Activated CD4-positive, alpha-beta memory T cell treated with anti-CD3 and anti-CD28 coated beads, Interleukin-2, amount 10 ng/mL, durations not matched to agents 7 days and 5 days (primary cell): ENCODE measurements at regions not wholly inside any gene's neighbourhood (a gene's known extent, or its start where the extent isn't known, plus 50 kb on each side); places are given as distances from the start of the nearest gene placed in this dataset.

Experiments
- CTCF ChIA-PET: fragments of 350-600 bp; sonication (Branson Sonifier 250); formaldehyde crosslinking; loops from one replicate; lab custom pipeline; 2021; ENCODE audit warnings: antibody characterized with exemption, inconsistent platforms; lab: Charles Lee
- POLR2A ChIA-PET: fragments of 350-600 bp; sonication (Branson Sonifier 250); formaldehyde crosslinking; loops from one replicate; lab custom pipeline; 2021; ENCODE audit warnings: antibody characterized with exemption; lab: Charles Lee
- DNase-seq: peaks from one replicate; pipeline ENCODE4 v3.0.0-alpha.2; 2020
- H3K27ac Mint-ChIP-seq: one replicate; pipeline ENCODE4 v1.8.0; 2021; ENCODE audit warnings: mild to moderate bottlenecking, mixed read lengths
- H3K27me3 Mint-ChIP-seq: one replicate; pipeline ENCODE4 v1.8.0; 2021; ENCODE audit warnings: mixed read lengths
- H3K36me3 Mint-ChIP-seq: one replicate; pipeline ENCODE4 v1.8.0; 2021; ENCODE audit warnings: low read depth, mixed read lengths
- H3K4me1 Mint-ChIP-seq: one replicate; pipeline ENCODE4 v1.8.0; 2021; ENCODE audit warnings: mixed read lengths
- H3K4me3 Mint-ChIP-seq: one replicate; pipeline ENCODE4 v1.8.0; 2021; ENCODE audit warnings: mild to moderate bottlenecking, mixed read lengths
- H3K9me3 Mint-ChIP-seq: one replicate; pipeline ENCODE4 v1.8.0; 2021; ENCODE audit warnings: mixed read lengths

DNA sequence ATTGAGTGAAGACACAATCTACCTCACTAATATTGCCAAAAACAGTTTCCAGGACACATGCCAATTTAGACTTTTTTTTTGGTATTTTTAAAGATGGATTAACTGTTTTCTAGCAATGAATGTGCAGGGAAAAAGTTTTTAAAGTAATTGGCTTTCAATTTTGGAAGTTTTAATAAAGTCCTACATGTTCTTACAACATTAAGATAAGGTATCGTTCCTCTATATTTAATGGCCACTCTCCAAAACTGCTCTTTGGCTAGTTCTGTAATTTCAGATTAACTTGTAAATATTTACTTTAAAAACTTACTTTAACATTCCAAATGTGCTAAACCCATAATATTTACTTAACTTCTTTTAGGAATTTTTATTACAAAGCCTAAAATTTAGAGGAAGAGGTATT is 1332.2 kb upstream of the PRMT6 start:
- Mint-ChIP-seq H3K27ac (no peak overlapping the region), H3K27me3 (no peaks in the 10 kb centered on the region), H3K4me3 (no peak overlapping the region), H3K36me3 (no peaks in the 10 kb centered on the region), H3K9me3 (peaks cover 2% of the 10 kb centered on the region), H3K4me1 (no peaks in the 10 kb centered on the region)
- POLR2A ChIA-PET, result no interaction called here
- DNase-seq, result no peak
- CTCF ChIA-PET, result no interaction called here

GRCh38 chr1:105730701-105731100 is 1325.8 kb upstream of the PRMT6 start:
- Mint-ChIP-seq H3K9me3 (peaks cover 10% of the 10 kb centered on the region), H3K27me3 (no peaks in the 10 kb centered on the region), H3K4me1 (no peaks in the 10 kb centered on the region), H3K4me3 (no peak overlapping the region), H3K27ac (no peak overlapping the region), H3K36me3 (no peaks in the 10 kb centered on the region)
- DNase-seq, result no peak
- ChIA-PET CTCF (no interaction called here), POLR2A (no interaction called here)

DNA sequence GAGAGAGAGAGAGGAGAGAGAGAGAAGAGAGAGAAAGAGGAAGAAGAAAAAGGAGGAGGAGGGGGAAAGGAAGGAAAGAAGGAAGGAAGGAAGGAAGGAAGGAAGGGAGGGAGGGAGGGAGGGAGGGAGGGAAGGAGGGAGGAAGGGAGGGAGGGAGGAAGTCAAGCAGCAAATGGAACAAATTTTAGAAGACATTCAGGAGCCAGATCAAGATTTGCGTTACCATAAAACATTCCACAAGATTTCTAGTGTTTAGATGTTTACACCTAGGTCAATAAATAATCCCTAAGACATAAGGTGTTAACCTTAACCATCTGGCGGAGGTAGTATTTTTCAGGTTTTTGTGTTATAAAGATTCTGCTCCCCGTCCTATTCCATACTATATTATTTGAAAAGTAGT is 1320.1 kb upstream of the PRMT6 start:
- ChIA-PET POLR2A (no interaction called here), CTCF (no interaction called here)
- DNase-seq, result no peak
- Mint-ChIP-seq H3K36me3 (no peaks in the 10 kb centered on the region), H3K4me3 (no peak overlapping the region), H3K27me3 (no peaks in the 10 kb centered on the region), H3K27ac (no peak overlapping the region), H3K9me3 (peaks cover 8% of the 10 kb centered on the region), H3K4me1 (no peaks in the 10 kb centered on the region)

DNA sequence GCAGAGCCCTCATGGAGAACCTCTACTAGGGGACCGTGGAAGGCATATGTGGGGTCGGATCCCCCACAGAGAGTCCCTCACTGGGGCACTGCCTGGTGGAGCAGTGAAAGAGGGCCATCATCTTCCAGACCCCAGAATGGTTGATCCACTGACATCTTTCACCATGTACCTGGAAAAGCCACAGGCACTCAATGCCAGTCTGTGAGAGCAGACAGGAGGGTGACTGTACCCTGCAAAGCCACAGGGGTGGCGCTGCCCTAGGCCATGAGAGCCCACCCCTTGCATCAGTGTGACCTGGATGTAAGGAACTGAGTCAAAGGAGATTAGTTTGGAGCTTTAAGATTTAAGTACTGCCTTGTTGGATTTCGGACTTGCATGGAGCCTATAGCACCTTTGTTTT is 1276.7 kb upstream of the PRMT6 start:
- H3K9me3 Mint-ChIP-seq, result peaks cover 8% of the 10 kb centered on the region
- no peak overlapping the region for H3K27ac Mint-ChIP-seq
- CTCF ChIA-PET, result no interaction called here

DNA sequence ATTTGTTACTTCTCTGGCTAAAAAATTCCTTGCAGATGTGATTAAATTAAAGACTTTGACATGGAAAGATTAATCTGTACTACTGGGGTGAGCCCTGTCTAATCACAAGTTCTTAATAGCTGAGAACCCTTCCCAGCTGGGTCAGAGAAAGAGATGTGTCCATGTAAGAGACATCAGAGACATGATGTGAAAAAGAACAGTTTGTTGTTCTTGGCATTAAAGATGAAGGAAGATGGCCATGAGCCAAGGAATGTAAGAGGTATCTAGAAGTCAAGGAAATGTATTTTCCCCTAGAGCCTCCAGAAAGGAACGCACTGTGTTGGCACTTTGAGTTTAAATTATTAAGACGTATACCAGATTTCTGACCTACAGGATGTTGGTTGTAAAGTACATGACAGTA is 1271.5 kb upstream of the PRMT6 start:
- ChIA-PET CTCF (no interaction called here), POLR2A (no interaction called here)
- no peak for DNase-seq
- H3K36me3 Mint-ChIP-seq, result no peaks in the 10 kb centered on the region
- H3K27ac Mint-ChIP-seq, result no peak overlapping the region
- peaks cover 5% of the 10 kb centered on the region for H3K9me3 Mint-ChIP-seq
- H3K27me3 Mint-ChIP-seq, result no peaks in the 10 kb centered on the region
- no peaks in the 10 kb centered on the region for H3K4me1 Mint-ChIP-seq
- no peak overlapping the region for H3K4me3 Mint-ChIP-seq

More for the DNA sequence above, 1276.7 kb upstream of the PRMT6 start:
- POLR2A ChIA-PET, result no interaction called here
- Mint-ChIP-seq H3K4me3 (no peak overlapping the region), H3K4me1 (no peaks in the 10 kb centered on the region), H3K36me3 (no peaks in the 10 kb centered on the region), H3K27me3 (no peaks in the 10 kb centered on the region)
- no peak for DNase-seq

- ChIA-PET POLR2A (no interaction called here), CTCF (no interaction called here)
- H3K4me1 Mint-ChIP-seq, result no peaks in the 10 kb centered on the region
- no peaks in the 10 kb centered on the region for H3K36me3 Mint-ChIP-seq
- H3K27me3 Mint-ChIP-seq, result no peaks in the 10 kb centered on the region
- no peak overlapping the region for H3K27ac Mint-ChIP-seq
- H3K4me3 Mint-ChIP-seq, result no peak overlapping the region
- peaks cover 6% of the 10 kb centered on the region for H3K9me3 Mint-ChIP-seq
- no peak for DNase-seq
These were observed 1262.8 kb upstream of the PRMT6 start for GRCh38 chr1:105793536-105794146.

DNA sequence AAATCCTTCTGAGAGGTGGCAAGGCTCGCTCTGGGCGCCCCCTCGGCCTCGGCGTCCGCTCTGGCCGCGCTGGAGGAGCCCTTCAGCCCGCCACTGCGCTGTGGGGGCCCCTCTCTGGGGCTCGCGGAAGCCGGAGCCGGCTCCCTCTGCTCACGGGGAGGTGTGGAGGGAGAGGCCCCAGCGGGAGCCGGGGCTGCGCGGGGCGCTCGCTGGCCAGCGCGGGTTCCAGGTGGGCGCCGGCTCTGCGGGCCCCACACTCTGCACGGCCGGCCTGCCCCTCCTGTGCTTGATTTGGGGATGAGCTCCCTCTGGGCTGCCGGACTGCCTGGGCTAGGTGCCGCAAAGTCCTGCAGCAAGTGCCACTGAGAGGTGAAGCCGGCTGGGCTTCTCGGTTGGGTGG is 1260.7 kb upstream of the PRMT6 start:
- ChIA-PET CTCF (no interaction called here), POLR2A (no interaction called here)
- Mint-ChIP-seq H3K36me3 (no peaks in the 10 kb centered on the region), H3K9me3 (peaks cover 12% of the 10 kb centered on the region), H3K27me3 (no peaks in the 10 kb centered on the region), H3K4me1 (no peaks in the 10 kb centered on the region), H3K27ac (no peak overlapping the region), H3K4me3 (no peak overlapping the region)
- DNase-seq, result no peak

- no peak overlapping the region for H3K27ac Mint-ChIP-seq
- peaks cover 15% of the 10 kb centered on the region for H3K9me3 Mint-ChIP-seq
- H3K4me1 Mint-ChIP-seq, result no peaks in the 10 kb centered on the region
- no peak overlapping the region for H3K4me3 Mint-ChIP-seq
- ChIA-PET POLR2A (no interaction called here), CTCF (no interaction called here)
- DNase-seq, result no peak
- no peaks in the 10 kb centered on the region for H3K27me3 Mint-ChIP-seq
- H3K36me3 Mint-ChIP-seq, result no peaks in the 10 kb centered on the region
These were observed 1225.8 kb upstream of the PRMT6 start for GRCh38 chr1:105830571-105831146.

DNA sequence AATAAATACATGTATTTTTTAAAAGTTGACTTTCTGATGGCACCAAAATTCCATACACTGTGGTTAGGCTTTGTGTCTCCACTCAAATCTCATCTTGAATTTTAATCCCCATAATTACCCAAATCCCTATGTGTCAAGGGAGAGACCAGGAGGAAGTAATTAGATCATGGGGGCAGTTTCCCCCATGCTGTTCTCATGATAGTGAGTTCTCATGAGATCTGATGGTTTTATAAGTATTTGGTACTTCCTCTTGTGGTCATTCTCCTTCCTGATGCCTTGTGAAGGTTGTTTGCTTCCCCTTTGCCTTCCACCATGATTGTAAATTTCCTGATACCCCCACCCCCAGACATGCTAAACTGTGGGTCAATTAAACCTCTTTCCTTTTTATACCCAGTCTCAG is 1218.4 kb upstream of the PRMT6 start:
- no peak overlapping the region for H3K27ac Mint-ChIP-seq
- no peak for DNase-seq
- POLR2A ChIA-PET, result no interaction called here
- CTCF ChIA-PET, result no interaction called here
- peaks cover 12% of the 10 kb centered on the region for H3K9me3 Mint-ChIP-seq
- H3K4me1 Mint-ChIP-seq, result no peaks in the 10 kb centered on the region
- H3K27me3 Mint-ChIP-seq, result no peaks in the 10 kb centered on the region
- H3K36me3 Mint-ChIP-seq, result no peaks in the 10 kb centered on the region
- no peak overlapping the region for H3K4me3 Mint-ChIP-seq

DNA sequence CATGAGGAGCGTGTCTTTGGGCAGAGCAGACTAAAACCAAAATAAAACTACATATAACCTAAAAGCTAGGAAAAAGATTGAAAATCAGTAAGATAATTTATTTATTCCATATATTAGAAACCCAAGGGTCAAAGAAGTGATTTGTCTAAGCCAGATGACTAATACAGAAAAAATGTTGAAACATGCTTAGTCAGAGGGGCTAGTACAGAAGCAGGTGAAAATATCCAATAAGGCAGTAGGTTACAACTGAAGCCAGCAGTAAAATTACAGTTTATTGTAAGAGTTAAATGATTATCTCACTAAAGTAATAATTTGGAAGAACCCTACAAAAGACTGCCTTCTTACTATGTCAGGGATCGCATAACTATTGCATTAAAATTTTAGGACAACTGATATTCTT is 1190.9 kb upstream of the PRMT6 start:
- CTCF ChIA-PET, result no interaction called here
- peaks cover 4% of the 10 kb centered on the region for H3K9me3 Mint-ChIP-seq
- DNase-seq, result no peak

DNA sequence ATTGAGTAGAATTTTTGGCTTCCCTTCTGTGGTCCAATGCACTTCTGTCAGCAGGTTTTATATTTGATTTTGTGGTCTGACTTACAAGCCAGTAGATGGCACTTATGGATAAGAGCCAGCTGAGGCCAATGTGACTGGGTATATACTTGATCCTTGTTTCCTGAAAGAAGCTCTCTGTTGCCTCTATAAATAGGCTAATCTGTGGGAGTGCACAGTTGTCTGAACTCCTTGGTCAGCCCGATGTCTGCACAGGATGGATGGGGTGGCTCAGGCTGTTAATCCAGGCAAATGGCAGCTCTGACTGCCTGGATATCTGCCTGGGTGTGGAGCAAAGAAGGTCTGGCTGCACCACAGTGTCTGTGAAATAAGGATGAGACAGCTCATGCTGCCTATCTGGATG is 1183.7 kb upstream of the PRMT6 start:
- DNase-seq, result no peak
- Mint-ChIP-seq H3K27ac (no peak overlapping the region), H3K27me3 (no peaks in the 10 kb centered on the region), H3K36me3 (no peaks in the 10 kb centered on the region), H3K4me3 (no peak overlapping the region), H3K4me1 (no peaks in the 10 kb centered on the region), H3K9me3 (peaks cover 5% of the 10 kb centered on the region)
- ChIA-PET POLR2A (no interaction called here), CTCF (no interaction called here)

More for the DNA sequence above, 1190.9 kb upstream of the PRMT6 start:
- H3K36me3 Mint-ChIP-seq, result no peaks in the 10 kb centered on the region
- POLR2A ChIA-PET, result no interaction called here
- H3K27ac Mint-ChIP-seq, result no peak overlapping the region
- H3K27me3 Mint-ChIP-seq, result no peaks in the 10 kb centered on the region
- no peaks in the 10 kb centered on the region for H3K4me1 Mint-ChIP-seq
- no peak overlapping the region for H3K4me3 Mint-ChIP-seq

- H3K36me3 Mint-ChIP-seq, result no peaks in the 10 kb centered on the region
- DNase-seq, result no peak
These were observed 1181.9 kb upstream of the PRMT6 start for GRCh38 chr1:105874621-105875020.

GRCh38 chr1:105886309-105886708 is 1170.2 kb upstream of the PRMT6 start:
- Mint-ChIP-seq H3K27ac (no peak overlapping the region), H3K36me3 (no peaks in the 10 kb centered on the region)

More at GRCh38 chr1:105874621-105875020, 1181.9 kb upstream of the PRMT6 start:
- H3K4me3 Mint-ChIP-seq, result no peak overlapping the region
- CTCF ChIA-PET, result no interaction called here
- peaks cover 8% of the 10 kb centered on the region for H3K9me3 Mint-ChIP-seq
- H3K27me3 Mint-ChIP-seq, result no peaks in the 10 kb centered on the region
- POLR2A ChIA-PET, result no interaction called here
- H3K27ac Mint-ChIP-seq, result no peak overlapping the region
- no peaks in the 10 kb centered on the region for H3K4me1 Mint-ChIP-seq

DNA sequence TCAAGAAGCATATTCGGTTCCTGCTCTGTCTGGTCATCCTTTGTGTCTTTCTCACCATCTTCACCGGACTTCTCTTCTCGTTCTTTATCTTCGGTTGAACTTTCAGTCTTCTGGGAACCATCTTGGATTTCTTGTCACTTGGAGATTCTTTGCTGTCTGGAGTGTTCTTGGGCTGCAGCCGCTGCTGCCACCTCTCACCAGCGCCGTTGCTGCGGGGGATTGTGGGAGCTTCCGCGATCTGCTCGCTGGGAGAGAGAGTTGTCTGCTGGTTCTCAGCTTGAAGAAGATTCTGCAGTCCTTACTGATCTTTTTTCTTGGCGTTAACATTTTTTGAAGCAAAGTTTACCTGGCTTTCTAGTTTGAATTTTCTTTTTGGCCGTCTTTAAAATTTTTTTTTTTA is 1165.2 kb upstream of the PRMT6 start:
- Mint-ChIP-seq H3K27me3 (no peaks in the 10 kb centered on the region), H3K9me3 (peaks cover 14% of the 10 kb centered on the region), H3K36me3 (no peaks in the 10 kb centered on the region), H3K4me1 (no peaks in the 10 kb centered on the region), H3K4me3 (no peak overlapping the region), H3K27ac (no peak overlapping the region)
- no peak for DNase-seq
- CTCF ChIA-PET, result no interaction called here
- POLR2A ChIA-PET, result no interaction called here

More at GRCh38 chr1:105886309-105886708, 1170.2 kb upstream of the PRMT6 start:
- H3K9me3 Mint-ChIP-seq, result peaks cover 20% of the 10 kb centered on the region
- ChIA-PET POLR2A (no interaction called here), CTCF (no interaction called here)
- no peak for DNase-seq
- H3K4me3 Mint-ChIP-seq, result no peak overlapping the region
- H3K27me3 Mint-ChIP-seq, result no peaks in the 10 kb centered on the region
- no peaks in the 10 kb centered on the region for H3K4me1 Mint-ChIP-seq
